Glutamatergic neuron (in vitro differentiated cells): ENCODE measurements at regions not wholly inside any gene's neighbourhood (a gene's known extent, or its start where the extent isn't known, plus 50 kb on each side); places are given as distances from the start of the nearest gene placed in this dataset.

ENCODE experiments used
- DNase-seq: peaks from one replicate; pipeline ENCODE4 v3.0.0; 2022
- H3K27ac Mint-ChIP-seq: one replicate; pipeline ENCODE4 v1.8.0; 2020; ENCODE audit warnings: mild to moderate bottlenecking, mixed read lengths, inconsistent platforms; ENCODE audit not compliant: unreplicated experiment
- H3K27me3 Mint-ChIP-seq: one replicate; pipeline ENCODE4 v1.8.0; 2020; ENCODE audit warnings: mild to moderate bottlenecking, moderate library complexity, mixed read lengths, inconsistent platforms; ENCODE audit not compliant: unreplicated experiment
- H3K36me3 Mint-ChIP-seq: one replicate; pipeline ENCODE4 v1.8.0; 2020; ENCODE audit warnings: mild to moderate bottlenecking, mixed read lengths, inconsistent platforms; ENCODE audit not compliant: unreplicated experiment
- H3K4me1 Mint-ChIP-seq: one replicate; pipeline ENCODE4 v1.8.0; 2020; ENCODE audit warnings: mild to moderate bottlenecking, low read depth, mixed read lengths, inconsistent platforms; ENCODE audit not compliant: unreplicated experiment
- H3K4me3 Mint-ChIP-seq: one replicate; pipeline ENCODE4 v1.8.0; 2020; ENCODE audit warnings: mild to moderate bottlenecking, mixed read lengths, inconsistent platforms; ENCODE audit not compliant: unreplicated experiment
- H3K9me3 Mint-ChIP-seq: one replicate; pipeline ENCODE4 v1.8.0; 2020; ENCODE audit warnings: mild to moderate bottlenecking, moderate library complexity, mixed read lengths, inconsistent platforms; ENCODE audit not compliant: unreplicated experiment
- CTCF ChIP-seq: fragments of 200-600 bp; sonication (generic); IDR thresholded peaks from one replicate; pipeline ENCODE4 v1.5.0; 2021; ENCODE audit not compliant: partially characterized antibody, unreplicated experiment

- Mint-ChIP-seq H3K4me1 (no peaks in the 10 kb centered on the region), H3K36me3 (peaks cover 33% of the 10 kb centered on the region), H3K9me3 (peaks cover 3% of the 10 kb centered on the region), H3K27me3 (no peaks in the 10 kb centered on the region), H3K27ac (no peak overlapping the region), H3K4me3 (no peak overlapping the region)
- DNase-seq: no peak
- TF ChIP-seq CTCF: no peak
Observed at GRCh38 chr5:17436350-17436749, 61.7 kb upstream of the TAF11L2 start.

- no peak for TF ChIP-seq CTCF
- no peak overlapping the region for H3K4me3 Mint-ChIP-seq
- no peaks in the 10 kb centered on the region for H3K4me1 Mint-ChIP-seq
- H3K27me3 Mint-ChIP-seq: no peaks in the 10 kb centered on the region
- peaks cover 33% of the 10 kb centered on the region for H3K36me3 Mint-ChIP-seq
- H3K9me3 Mint-ChIP-seq: peaks cover 3% of the 10 kb centered on the region
- no peak for DNase-seq
- H3K27ac Mint-ChIP-seq: no peak overlapping the region
Observed at GRCh38 chr5:17436761-17437221, 61.2 kb upstream of the TAF11L2 start.

- H3K36me3 Mint-ChIP-seq: peaks cover 33% of the 10 kb centered on the region
- H3K27ac Mint-ChIP-seq: no peak overlapping the region
- no peaks in the 10 kb centered on the region for H3K4me1 Mint-ChIP-seq
- H3K9me3 Mint-ChIP-seq: peaks cover 3% of the 10 kb centered on the region
- H3K4me3 Mint-ChIP-seq: no peak overlapping the region
- no peaks in the 10 kb centered on the region for H3K27me3 Mint-ChIP-seq
- no peak for TF ChIP-seq CTCF
- no peak for DNase-seq
Observed at GRCh38 chr5:17438027-17438426, 60.0 kb upstream of the TAF11L2 start.

- Mint-ChIP-seq H3K27me3 (peaks cover 3% of the 10 kb centered on the region), H3K36me3 (peaks cover 33% of the 10 kb centered on the region), H3K4me3 (no peak overlapping the region), H3K4me1 (no peaks in the 10 kb centered on the region), H3K9me3 (peaks cover 6% of the 10 kb centered on the region), H3K27ac (no peak overlapping the region)
- TF ChIP-seq CTCF: no peak
- no peak for DNase-seq
Observed at GRCh38 chr5:17439956-17440355, 58.1 kb upstream of the TAF11L2 start.

GRCh38 chr5:17440766-17441165, 57.3 kb upstream of the TAF11L2 start:
- Mint-ChIP-seq H3K4me1 (no peaks in the 10 kb centered on the region), H3K9me3 (peaks cover 6% of the 10 kb centered on the region), H3K27me3 (peaks cover 3% of the 10 kb centered on the region), H3K36me3 (peaks cover 30% of the 10 kb centered on the region), H3K27ac (no peak overlapping the region), H3K4me3 (no peak overlapping the region)
- DNase-seq: no peak
- no peak for TF ChIP-seq CTCF
